GM21529 (cell line): ENCODE measurements at regions not wholly inside any gene's neighbourhood (a gene's known extent, or its start where the extent isn't known, plus 50 kb on each side); places are given as distances from the start of the nearest gene placed in this dataset.

Experiments used
- ATAC-seq: cut with Tn5 transposase; IDR thresholded peaks from one replicate; pipeline ENCODE4 v1.9.1; 2021; ENCODE audit not compliant: unreplicated experiment

DNA sequence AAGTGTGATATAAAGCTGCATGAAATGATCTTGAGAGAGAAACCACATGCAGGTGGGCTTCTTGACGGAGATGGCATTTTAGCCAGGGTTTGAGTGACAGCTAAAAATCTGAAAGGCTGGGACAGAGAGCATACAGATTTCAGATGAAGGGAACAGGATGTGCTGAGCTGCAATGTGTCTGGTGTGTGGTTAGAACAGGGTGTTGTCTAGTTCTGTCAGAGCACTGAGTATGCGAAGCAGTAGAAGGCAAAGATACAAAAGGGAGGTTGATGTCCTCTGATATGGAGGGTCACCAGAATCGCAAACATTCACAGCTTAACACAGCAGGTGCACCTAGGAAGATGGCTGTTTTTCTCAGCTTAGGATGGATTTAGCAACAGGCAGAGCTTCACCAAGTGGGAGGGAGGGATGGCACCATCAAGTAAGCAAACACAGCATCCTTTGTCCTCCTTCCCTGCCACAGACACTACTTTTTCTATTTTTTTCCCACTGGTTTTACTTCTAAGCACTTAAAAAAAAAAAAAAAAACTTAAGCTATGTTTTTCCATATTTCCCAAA lies 182.5 kb downstream of the TMX3 start:
- ATAC-seq, result no peak

DNA sequence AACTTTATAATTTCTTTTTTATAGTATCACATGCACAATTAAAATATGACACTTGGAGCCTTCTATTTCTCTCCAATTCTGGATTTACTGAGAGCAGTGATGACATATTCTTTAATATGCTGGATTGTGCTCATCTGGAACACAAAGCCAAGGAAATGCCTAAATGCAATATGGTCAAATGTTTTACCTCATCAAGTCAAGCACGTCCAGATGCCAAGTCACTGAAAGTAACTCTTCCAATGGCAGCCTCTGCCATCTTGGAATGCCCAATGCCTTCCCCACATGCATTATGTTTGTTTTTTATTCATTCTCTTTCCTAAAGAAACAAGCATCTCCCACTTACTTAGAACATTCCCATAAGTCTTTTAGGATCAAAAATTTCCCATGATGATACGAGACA lies 189.8 kb downstream of the TMX3 start:
- no peak for ATAC-seq

DNA sequence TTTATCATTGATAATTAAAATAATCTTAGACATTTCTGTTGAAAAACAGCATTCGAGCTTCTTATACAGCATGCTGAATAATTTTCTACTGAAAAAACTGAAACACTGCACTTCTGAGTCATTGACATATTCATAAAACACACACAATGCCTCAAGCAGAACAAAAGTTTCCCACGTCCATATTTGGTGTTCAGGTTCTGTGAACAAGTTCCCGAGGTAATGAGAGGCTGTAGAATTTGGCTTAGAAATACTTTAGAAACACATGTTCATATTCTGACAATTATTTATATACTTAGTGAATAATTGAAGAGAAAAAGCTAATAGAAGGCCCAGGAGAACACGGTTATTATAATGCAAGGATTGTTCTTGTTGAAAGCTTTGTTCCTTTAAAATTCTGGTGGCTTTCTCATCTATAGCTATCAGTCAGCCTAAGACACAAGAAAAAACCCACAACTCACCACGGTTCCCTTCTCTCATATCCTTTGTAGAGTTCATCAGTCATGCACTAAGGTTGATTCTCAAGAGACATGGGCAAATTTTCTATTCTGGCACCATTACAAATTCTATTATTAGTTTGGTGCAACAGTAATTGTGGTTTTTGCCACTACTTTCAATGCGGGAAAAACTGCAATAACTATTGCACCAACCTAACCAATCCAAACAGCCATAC lies 194.4 kb downstream of the TMX3 start:
- ATAC-seq, result peak; percentile 60

DNA sequence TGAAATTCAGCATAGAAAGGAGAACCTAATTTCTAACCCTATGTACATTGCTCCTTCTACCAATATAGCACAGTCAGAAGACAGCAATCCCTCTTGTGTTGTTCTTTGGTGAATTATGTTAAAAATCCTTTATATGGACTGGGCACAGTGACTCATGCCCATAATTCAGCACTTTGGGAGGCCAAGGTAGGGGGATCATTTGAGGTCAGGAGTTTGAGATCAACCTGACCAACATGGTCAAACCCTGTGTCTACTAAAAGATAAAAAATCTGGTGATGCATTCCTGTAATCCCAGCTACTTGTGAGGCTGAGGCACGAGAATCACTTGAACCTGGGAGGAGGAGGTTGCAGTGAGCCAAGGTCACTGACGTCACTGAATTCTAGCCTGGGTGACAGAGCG lies 195.6 kb downstream of the TMX3 start:
- no peak for ATAC-seq

DNA sequence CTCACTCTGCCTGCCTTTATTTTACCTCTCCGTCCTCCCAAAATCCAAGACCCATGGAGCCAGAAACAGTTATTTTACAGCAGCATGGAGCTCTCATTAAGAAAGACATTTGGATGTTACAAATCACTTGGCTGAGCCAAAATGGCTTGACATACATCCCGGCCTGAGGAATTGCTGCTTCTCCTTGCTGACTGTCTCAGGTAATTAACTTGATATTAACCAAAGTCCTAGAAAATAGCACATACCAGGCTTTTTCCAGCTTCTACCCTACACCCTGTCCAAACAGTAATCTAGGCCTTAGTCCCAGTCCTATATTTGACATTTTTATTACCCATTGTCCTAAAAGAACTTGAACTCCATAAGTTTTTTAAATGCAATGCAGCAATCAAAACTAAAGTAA lies 205.0 kb downstream of the TMX3 start:
- ATAC-seq, result no peak

DNA sequence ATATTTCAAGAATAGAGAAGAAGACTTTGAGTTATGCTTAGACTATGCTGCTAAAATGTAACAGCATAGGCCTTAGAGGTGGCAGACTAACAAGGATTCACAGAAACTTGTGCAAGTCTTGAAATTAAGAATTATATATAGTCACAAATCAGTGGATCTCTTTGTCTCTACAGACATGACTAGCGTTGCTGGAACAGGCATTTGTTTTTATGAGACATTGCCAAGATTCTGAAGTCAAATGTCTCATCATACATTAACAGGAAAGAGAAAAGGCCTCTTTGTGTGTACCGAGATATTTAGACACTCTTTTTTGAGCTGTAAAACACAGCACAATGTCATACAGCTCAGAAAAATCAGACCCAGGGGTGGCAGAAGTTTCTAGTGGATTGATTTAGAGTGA lies 207.1 kb downstream of the TMX3 start:
- ATAC-seq, result no peak

DNA sequence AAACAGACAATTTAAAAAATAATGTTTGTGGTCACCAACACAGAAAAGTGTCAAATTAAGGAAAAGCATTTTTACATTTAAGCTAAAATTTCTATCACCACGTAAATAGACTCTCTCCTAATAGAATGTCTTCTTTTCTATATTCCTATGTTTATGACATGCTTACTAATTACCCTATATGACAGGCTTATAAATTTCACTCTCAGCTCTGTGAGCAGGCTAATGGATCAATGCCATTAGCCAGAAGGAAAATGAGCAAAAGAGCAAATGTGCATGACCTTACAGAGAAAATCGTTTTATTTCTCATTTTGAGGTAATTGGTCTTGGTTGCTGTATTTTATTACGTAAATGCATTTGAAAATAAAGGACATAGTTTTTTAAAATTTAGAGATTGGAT lies 209.7 kb downstream of the TMX3 start:
- no peak for ATAC-seq

DNA sequence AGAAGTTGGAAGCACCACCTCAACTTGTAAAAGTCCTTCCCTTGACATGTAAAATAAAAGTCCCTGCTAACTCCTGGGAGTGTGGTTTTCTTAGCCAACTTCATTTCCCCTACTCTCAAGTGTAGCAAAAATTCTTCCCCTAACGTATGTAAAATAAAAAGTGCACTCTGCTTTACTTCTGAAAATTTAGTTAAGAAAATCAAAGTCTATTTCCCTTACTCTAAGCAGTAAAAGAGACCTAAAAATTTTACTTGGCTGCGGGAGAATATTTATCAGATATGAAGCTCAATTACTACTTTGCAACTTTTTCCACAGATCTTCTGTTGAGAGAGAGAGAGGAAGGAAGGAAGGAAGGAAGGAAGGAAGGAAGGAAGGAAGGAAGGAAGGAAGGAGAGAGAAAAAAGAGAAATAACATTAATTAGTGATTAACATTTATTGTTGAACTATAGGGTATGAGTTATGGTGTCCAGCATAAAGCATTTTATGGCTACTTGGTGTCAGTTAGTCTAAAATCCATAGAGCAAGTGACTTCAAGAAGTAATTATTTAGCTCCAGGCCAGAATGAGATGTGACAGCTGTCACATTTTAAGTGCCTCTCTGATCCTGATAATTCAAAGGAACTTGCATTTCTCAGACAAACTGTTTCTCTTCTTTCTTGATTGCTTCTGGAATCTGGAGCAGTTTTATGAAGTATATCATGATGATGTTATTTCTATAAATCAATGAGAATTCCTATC lies 210.3 kb downstream of the TMX3 start:
- no peak for ATAC-seq

DNA sequence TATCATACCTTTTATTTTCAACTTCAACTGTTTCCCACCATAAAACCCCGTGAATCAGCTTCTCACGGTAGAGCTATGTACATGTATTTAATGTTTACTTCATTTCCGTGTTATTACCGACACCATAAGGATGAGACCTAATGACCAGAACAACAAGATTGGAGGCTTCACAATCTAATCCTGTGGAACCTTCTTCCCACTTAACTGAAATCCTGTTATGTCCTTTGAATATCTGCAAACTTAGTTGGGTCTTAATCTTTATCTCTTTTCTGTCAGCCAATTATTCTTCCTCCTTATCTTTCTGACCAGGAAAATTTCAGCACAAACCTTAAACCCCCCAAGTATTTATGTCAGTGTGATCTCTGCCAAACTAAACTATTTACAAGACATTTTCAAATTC lies 214.4 kb downstream of the TMX3 start:
- no peak for ATAC-seq

DNA sequence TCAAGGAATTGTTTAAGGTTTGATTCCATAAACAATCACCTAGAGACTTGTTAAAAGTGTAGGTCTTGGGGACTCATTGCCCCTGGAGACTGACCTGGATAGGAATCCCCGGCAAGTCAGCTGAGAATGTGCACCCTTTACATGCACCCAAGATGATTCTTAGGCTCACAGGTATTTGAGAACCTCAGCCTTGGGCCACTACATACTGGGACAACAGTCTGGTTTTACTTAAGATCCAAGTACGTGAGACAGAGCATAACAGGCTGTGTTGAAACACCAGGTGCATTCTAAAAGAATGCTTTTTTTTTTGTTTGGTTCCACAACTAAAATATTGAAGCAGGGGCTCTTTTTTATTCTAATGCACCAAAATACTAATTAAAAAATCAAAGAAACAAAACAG lies 215.8 kb downstream of the TMX3 start:
- ATAC-seq, result no peak

DNA sequence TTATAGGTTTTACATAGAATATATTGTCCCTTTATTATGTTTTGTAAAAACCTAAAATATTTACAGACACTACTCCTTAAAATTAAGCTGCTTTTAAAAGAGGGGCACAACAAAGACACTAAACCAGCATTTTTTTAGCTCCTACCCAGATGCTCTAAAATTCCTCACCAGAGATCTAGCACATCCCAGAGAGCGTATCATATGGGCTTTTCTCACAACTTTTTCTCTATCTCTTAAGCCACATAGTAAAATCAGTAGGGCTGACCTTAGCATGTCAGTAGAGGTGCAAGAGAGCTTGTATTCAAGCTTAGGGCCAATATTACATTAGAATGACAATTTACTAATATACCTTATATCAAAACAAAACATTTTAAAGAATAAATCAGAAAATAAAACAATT lies 216.3 kb downstream of the TMX3 start:
- no peak for ATAC-seq

DNA sequence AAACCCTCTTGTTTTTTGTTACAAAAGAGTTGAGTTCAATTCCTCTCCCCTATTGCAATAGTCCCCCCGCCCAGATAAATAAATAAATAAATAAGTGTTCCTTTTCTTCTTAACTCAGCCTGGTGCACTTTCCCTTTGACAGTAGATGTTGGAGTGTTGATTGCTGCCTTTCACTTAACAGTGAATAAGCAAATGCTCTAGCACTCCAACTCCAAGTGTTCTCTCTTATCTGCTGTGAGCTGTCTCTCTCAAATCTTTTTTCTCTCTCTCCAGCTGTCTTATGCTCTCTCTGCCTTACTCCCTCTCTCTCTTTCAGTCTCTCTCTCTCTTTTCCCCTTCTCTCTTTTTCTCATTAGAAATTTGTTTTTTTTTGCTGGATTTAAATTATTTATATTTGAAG lies 216.7 kb downstream of the TMX3 start:
- ATAC-seq, result no peak

DNA sequence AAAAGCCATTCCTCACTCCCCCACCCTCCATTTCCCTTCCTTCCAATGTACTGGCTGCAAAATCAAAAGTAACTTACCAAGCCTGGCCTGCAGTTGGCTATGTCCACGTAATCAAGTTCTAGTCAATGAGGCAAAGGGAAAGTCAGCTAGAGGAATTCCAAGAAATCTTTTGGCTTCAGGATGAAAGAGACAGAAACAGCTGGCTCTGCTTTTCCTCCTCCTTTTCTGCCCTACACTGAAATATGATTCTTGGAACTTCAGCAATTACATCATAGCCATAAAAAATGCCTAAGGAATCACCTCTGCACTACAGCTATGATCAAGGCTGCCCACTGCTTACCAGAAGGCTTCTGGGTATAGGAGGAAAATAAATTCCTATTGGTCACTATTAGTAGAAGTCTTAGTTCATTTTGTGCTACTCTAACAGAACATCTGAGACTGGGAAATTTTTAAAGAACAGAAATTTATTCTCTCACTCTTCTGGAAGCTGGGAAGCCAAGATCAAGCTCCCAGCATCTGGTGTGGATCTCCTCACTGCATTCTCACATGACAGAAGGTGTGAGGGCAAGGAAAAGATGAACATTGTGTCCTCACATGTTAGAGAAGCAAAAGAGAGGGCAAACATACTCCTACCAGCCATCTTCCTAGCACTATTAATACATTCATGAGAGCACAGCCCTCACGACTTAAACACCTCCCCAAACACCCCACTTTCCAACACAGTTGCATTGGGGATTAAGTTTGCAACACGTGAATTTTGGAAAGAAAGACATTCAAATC lies 219.9 kb downstream of the TMX3 start:
- no peak for ATAC-seq

DNA sequence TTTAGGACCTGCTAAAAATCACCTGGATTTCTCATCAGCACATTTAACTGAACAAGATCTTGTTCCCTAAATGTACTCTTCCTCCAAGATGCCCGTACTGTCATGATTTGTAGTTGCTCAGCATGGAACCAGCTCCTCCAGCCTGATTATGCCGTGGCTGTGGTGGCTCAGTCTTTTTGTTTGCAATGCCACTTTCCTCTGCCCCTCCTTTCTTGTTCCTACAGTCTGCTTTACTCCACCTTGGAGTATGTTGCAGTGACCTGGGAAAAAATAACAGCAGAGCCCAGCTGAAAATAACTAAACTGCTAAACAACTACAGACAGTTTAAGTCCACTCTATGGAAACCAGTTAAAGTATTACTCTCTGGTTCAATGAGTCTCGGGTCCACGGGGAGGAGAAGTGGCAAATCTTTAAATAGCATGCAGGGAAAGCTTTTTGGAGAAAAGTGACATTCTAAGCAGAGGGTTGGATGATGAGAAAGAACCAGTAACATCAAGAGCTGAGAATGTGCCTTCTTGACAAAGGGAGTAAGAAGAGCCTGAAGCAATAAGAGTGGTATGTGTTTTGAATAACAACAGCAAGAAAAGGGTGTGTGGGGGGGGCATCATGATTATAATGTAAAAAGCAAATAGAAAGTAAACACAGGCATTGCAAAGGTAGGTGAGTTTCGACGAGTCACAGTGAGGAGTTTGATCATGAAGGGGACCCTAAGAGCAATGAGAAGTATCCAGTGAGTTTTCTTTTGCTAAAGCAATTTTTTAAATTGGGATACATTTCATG lies 225.7 kb downstream of the TMX3 start:
- no peak for ATAC-seq

DNA sequence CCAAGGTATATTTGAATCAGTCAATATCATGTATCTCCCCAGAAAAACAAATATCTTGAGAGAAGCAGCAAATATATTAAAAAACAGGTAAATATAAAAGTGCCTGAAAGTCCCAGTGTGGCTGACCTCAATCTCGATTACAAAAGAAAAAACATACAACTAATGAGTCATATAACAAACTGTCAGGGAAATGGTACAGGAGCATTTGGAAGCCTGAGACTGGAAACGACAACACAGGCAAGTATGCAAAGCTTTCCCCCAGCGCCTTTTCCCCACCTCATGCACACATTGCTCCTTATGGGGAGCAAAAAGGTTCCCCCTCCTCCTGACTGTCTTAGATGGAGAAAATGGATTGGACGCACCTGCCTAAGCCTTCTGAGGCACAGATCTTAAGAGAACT lies 230.7 kb downstream of the TMX3 start:
- no peak for ATAC-seq

DNA sequence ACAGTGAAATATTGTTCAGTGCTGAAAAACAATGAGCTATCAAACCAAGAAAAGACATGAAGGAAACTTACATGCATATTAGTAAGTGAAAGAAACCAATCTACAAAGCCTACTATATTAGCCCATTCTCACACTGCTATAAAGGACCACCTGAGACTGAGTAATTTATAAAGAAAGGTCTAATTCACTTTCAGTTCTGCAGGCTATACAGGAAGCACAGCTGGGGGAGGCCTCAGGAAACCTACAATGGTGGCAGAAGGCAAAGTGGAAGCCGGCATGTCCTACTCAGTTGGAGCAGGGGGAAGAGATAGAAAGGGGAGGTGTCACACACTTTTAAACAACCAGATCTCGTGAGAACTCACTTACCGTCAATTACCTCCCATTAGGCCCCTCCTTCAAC lies 232.1 kb downstream of the TMX3 start:
- no peak for ATAC-seq

DNA sequence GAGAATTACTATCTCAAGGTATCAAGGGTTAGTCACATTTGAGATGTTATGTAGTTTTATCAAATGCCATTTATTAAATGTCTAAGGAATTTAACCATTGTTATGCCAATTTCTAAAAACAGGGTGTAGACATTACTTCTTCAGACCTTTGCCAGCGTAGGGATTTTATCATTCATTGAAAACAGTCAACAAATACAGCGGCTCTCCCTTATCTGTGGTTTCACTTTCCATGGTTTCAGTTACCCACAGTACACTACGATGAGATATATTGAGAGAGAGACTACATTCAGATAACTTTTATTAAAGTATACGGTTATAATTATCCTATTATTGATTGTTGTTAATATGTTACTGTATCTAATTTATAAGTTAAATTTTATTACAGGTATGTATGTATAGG lies 234.7 kb downstream of the TMX3 start:
- ATAC-seq, result no peak

DNA sequence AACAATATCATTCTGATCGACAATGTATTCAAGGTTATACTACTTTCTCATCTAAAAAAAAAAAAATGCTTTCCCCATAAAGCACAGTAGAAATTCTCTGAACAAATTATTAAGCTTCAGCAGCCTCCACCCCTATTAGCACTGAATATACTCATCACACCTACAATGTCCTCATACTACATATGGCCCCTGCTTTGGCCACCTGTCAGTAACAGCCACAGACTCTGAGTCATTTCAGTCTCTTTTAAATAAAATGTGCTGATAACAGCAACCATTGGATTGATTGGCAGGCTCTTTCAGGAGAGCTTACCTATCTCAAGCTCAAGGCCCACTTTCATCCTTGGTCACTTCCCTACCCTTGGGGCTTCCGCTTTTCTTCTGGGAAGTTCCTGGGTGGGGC lies 236.7 kb downstream of the TMX3 start:
- no peak for ATAC-seq

DNA sequence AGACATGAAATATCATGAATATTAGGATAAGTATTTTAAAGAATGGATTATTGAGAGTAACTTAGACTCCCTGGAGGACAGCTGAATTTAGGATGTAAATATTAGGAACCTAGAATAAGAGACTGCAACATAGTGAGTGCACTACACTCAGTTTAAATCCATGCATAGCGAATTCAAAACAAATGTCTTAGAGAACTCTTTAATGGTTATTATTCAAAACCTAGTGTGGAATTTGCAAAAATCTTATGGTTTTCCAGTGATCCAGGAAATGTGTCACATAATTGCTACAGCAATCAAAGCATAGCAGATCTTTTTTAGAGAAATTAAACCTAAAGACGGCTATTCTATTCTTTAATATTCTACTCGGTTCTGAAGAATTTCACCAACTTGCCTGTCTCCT lies 239.0 kb downstream of the TMX3 start:
- no peak for ATAC-seq

DNA sequence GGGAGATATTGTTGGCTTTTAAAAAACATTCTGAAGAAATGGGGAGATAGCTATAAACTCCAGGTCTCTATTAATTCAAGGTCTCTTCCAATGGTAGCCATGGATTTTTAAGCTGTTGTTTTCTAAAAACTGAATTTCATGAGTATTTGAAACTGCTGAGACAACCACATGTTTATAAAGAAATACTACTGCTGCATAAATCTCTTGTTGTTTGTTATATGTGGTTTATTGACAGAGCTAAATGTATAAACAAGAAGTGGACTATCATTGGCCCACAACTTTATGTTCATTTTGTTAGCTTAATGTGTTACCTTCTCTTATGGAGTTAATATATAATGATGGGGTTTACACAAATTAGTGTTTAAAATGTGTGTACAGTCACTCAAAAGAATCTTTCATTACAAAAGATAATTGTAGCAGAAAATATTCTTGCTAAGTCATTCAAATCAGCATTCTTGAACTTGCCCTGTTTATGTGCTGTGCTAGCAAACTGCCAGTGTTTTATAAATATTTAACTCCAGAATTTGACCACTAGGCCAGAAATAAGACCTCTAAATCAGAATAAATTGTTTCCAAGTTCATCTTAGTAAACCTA lies 242.1 kb downstream of the TMX3 start:
- no peak for ATAC-seq
